Fibroblast of villous mesenchyme (primary cell): ENCODE measurements at regions not wholly inside any gene's neighbourhood (a gene's known extent, or its start where the extent isn't known, plus 50 kb on each side); places are given as distances from the start of the nearest gene placed in this dataset.

ENCODE experiments used
- DNase-seq: peaks from one replicate; pipeline ENCODE4 v3.0.0-alpha.2; 2010; ENCODE audit warnings: low read depth
- H3K4me3 ChIP-seq: 2 replicates; pipeline ENCODE4 v1.5.1; 2011; ENCODE audit warnings: low read depth, mild to moderate bottlenecking, low read length
- TF ChIP-seq, protein P1 (sequence below): IDR thresholded peaks from 2 replicates; pipeline ENCODE4 v1.5.1; 2012; ENCODE audit warnings: low read depth, mild to moderate bottlenecking, low read length; ENCODE audit not compliant: insufficient read depth

- no peak overlapping the region for H3K4me3 ChIP-seq
- DNase-seq, result no peak
- TF ChIP-seq, protein P1, sequence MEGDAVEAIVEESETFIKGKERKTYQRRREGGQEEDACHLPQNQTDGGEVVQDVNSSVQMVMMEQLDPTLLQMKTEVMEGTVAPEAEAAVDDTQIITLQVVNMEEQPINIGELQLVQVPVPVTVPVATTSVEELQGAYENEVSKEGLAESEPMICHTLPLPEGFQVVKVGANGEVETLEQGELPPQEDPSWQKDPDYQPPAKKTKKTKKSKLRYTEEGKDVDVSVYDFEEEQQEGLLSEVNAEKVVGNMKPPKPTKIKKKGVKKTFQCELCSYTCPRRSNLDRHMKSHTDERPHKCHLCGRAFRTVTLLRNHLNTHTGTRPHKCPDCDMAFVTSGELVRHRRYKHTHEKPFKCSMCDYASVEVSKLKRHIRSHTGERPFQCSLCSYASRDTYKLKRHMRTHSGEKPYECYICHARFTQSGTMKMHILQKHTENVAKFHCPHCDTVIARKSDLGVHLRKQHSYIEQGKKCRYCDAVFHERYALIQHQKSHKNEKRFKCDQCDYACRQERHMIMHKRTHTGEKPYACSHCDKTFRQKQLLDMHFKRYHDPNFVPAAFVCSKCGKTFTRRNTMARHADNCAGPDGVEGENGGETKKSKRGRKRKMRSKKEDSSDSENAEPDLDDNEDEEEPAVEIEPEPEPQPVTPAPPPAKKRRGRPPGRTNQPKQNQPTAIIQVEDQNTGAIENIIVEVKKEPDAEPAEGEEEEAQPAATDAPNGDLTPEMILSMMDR, result no peak
Measured at GRCh38 chr10:4265964-4266363, 481.0 kb upstream of the KLF6 start.

- H3K4me3 ChIP-seq, result no peak overlapping the region
- DNase-seq, result no peak
- TF ChIP-seq, protein P1, result no peak
Measured at GRCh38 chr10:4264209-4264865, 479.3 kb upstream of the KLF6 start.

DNA sequence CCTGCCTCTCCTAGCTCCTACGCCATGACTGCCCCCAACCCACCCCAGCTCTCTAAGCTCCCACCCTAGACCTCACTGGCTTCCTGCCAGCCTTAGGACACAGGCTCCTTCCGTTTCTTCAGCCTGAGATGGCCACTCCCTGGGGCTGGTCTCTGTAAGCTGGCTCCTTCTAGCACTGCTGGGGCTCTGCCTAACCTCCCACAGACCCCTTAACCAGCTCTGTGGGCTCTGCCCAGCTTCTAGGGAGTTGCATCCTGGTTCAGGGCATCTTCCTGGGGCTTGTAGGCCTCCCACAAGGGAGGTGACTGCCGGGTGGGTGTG, 478.6 kb upstream of the KLF6 start:
- TF ChIP-seq, protein P1, result no peak
- DNase-seq, result no peak
- no peak overlapping the region for H3K4me3 ChIP-seq

DNA sequence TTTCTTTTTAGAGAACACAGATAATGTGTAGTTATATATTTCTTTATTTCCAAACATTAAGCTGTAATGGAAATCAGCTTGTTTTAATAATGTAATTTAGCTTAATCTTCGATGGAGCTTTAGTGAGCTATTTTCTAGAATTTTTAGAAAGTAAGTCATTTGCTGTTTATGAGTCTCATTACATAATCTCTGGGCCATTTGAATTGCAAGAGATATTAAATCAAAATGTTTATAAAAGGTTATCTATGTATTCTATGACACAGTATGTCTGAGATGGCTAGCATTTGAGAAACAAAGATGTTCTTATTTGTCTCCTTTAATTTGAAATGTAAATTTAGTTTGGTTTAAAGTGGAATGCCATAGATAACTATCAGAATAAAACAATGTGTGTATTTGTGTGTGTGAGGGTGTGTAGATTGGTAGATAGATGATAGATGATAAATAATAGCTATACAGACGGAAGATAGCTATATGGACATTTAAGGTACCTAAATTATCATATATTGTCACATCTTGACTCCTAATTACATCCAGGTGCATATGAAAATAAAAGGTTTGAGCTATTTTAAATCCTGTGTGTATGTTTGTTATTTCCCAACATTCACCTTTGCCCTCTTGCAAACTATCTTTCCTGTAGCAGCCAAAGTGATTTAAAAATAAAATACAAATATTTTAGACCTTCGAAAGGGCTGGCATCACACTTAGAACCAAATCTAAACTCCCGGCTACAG, 478.0 kb upstream of the KLF6 start:
- TF ChIP-seq, protein P1, result no peak
- no peak overlapping the region for H3K4me3 ChIP-seq
- peak; percentile 83 for DNase-seq

- H3K4me3 ChIP-seq, result no peak overlapping the region
- TF ChIP-seq, protein P1, result no peak
- DNase-seq, result no peak
Measured at GRCh38 chr10:4262449-4262848, 477.4 kb upstream of the KLF6 start.

GRCh38 chr10:4260483-4261124, 475.6 kb upstream of the KLF6 start:
- peak; percentile 91 for DNase-seq
- no peak overlapping the region for H3K4me3 ChIP-seq
- TF ChIP-seq, protein P1, result no peak
